AG04449 (cell line): ENCODE measurements at regions not wholly inside any gene's neighbourhood (a gene's known extent, or its start where the extent isn't known, plus 50 kb on each side); places are given as distances from the start of the nearest gene placed in this dataset.

ENCODE experiments used
- CTCF ChIA-PET: fragments of 350-600 bp; formaldehyde crosslinking; extraction: SDS; loops from one replicate; lab custom pipeline; 2021; ENCODE audit warnings: antibody characterized with exemption; lab: Yijun Ruan, JAX
- POLR2A ChIA-PET: fragments of 400-600, 350-600 bp; formaldehyde crosslinking; extraction: SDS; loops from one replicate; lab custom pipeline; 2020; ENCODE audit warnings: antibody characterized with exemption, inconsistent platforms; lab: Yijun Ruan, JAX
- DNase-seq: peaks from one replicate; pipeline ENCODE4 v3.0.0-alpha.2; 2010; ENCODE audit warnings: low read depth, low spot score
- H3K4me3 ChIP-seq: 2 replicates; pipeline ENCODE4 v1.5.1; 2011; ENCODE audit warnings: low read depth, mild to moderate bottlenecking, control low read depth, low read length
- TF ChIP-seq, protein P1 (sequence below): IDR thresholded peaks from one replicate; pipeline ENCODE4 v1.5.1; 2011; ENCODE audit warnings: mild to moderate bottlenecking, moderate library complexity, low read length, control low read depth, inconsistent platforms; ENCODE audit not compliant: insufficient read depth; ENCODE audit errors: missing control alignments

DNA sequence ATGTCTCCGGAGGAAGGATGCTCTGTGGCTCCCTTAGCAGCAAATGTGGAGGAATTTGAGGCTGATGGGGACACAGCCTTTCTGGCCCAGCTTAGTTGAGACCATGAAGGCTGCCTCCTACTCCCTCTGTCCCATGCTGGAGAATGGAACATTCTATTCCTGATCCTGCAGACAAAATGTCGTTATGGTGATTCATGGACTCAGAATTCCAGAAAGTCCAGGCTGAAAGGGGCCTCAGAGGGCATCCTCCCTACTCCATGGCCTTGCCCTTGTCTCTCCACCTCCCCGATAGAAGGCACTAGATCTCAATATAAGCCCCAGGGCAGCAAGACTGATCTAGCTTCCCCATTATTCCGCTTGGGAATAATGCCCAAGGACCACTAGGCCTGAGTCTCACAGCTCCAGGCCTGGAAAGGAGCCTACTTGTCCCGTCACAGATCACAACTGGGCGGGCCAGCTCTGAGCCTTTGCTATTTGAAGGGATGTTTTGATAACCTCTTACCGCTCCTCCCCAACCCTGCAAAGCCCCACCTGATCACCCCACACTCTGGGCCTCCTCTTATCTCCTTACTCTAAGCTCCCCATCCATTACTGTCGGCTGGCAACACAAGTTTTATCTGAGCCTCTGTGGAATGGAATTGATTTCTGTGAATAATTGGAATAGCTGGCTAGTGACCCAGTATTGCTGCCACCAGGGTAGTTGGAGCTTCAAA lies 52.8 kb upstream of the TRABD2B start:
- TF ChIP-seq, protein P1, sequence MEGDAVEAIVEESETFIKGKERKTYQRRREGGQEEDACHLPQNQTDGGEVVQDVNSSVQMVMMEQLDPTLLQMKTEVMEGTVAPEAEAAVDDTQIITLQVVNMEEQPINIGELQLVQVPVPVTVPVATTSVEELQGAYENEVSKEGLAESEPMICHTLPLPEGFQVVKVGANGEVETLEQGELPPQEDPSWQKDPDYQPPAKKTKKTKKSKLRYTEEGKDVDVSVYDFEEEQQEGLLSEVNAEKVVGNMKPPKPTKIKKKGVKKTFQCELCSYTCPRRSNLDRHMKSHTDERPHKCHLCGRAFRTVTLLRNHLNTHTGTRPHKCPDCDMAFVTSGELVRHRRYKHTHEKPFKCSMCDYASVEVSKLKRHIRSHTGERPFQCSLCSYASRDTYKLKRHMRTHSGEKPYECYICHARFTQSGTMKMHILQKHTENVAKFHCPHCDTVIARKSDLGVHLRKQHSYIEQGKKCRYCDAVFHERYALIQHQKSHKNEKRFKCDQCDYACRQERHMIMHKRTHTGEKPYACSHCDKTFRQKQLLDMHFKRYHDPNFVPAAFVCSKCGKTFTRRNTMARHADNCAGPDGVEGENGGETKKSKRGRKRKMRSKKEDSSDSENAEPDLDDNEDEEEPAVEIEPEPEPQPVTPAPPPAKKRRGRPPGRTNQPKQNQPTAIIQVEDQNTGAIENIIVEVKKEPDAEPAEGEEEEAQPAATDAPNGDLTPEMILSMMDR: no peak
- H3K4me3 ChIP-seq: no peak overlapping the region
- CTCF ChIA-PET: interaction anchor here (1.2 kb wide), 1 partner anchor 11 kb away, joined by 5 read pairs; no protein-coding TSS in a partner anchor
- DNase-seq: no peak
- POLR2A ChIA-PET: no interaction called here

DNA sequence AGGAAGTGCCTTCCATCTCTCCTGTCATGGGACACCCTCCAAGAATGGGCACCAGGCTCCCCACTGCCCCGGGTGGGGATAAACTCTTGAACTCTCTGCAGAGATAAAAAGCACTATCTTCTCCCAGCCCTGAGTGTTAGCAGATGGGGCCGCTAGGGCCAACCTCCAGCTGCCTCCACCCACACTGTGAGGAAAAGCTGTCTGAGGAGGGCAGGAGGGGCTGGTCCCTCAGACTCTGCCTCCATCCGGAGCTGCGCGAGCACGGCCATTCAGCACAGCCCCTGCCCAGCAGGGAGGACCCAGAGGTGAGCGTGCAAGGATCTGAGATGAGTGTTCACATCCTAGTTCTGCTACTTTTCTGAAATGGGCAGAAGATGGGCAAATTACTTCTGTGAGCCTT lies 51.8 kb upstream of the TRABD2B start:
- ChIA-PET CTCF (no interaction called here), POLR2A (no interaction called here)
- DNase-seq: no peak
- no peak overlapping the region for H3K4me3 ChIP-seq
- TF ChIP-seq, protein P1: no peak

DNA sequence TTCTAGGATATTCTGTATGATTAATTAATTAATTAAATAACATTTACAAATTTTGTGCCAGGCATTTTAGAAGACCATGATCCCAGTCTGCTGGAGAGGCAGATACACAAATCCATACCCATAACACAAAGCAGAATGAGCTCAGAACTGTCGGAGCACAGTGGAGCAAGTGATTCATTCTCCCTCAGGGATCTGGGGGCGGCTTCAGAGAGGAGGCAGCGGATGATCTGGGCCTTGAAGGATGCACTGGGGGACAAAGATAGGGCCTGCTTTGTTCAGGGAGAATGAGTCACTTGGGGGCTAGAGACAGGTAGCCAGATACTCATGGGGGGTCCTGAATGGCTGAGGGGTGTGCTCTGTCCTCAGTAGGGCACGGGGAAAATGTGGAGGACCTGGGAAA lies 50.9 kb upstream of the TRABD2B start:
- CTCF ChIA-PET: no interaction called here
- POLR2A ChIA-PET: no interaction called here
- H3K4me3 ChIP-seq: no peak overlapping the region
- TF ChIP-seq, protein P1: no peak
- no peak for DNase-seq

DNA sequence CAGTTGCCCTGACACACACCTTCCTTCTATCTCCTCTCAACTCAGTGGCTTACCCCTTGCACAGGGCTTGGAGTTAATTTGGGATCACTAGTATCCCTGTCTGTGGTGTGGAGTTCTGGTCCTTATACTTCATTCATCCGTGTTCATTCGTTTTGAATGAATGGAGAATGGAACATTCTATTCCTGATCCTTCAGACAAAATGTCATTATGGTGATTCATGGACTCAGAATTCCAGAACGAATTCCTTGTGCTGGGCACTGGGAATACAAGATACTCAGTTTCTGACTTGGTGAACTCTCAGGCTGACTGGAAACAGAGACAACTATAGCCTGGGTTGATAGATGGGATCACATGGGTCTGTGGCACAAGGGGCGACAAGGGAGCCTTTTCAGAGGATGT lies 49.9 kb upstream of the TRABD2B start:
- TF ChIP-seq, protein P1: no peak
- CTCF ChIA-PET: no interaction called here
- DNase-seq: no peak
- POLR2A ChIA-PET: no interaction called here
- H3K4me3 ChIP-seq: no peak overlapping the region
